K562 (cell line): ENCODE measurements at regions not wholly inside any gene's neighbourhood (a gene's known extent, or its start where the extent isn't known, plus 50 kb on each side); places are given as distances from the start of the nearest gene placed in this dataset.

Source experiments
- ATAC-seq: fragments of 200-7000 bp; cut with Tn5 transposase; 3 replicates; pipeline ENCODE4 v1.9.1; 2020; ENCODE audit warnings: moderate library complexity
- BruUV-seq: library from RNA; stranded (reverse); fragments of 400-500 nt; replicated peaks from 2 replicates; lab custom pipeline; 2021; lab: Mats Ljungman, UMichigan
- CTCF ChIA-PET: fragments of 300-600 bp; formaldehyde crosslinking; extraction: SDS; loops from one replicate; lab custom pipeline; 2021; ENCODE audit warnings: low intra/inter-chr PET ratio; lab: Yijun Ruan, JAX
- POLR2A ChIA-PET: fragments of 300-600, 350-650 bp; sonication (Branson Sonifier 250); formaldehyde crosslinking; extraction: SDS; loops from one replicate; lab custom pipeline; 2021; ENCODE audit warnings: antibody characterized with exemption, inconsistent platforms; lab: Yijun Ruan, JAX
- DNase-seq, 4 experiments: peaks; one replicate each; pipeline versions ENCODE4 v3.0.0 to v3.0.0-alpha.2; 2011 to 2018; ENCODE audit warnings: low spot score in 3 of 4, mixed read lengths in 3 of 4; ENCODE audit errors: extremely low read depth in 1 of 4
- FAIRE-seq: peaks from 2 replicates; lab custom pipeline; 2011; peaks lifted over from hg19 to GRCh38; lab: Jason Lieb, UNC
- H2AFZ ChIP-seq: 2 replicates; pipeline ENCODE4 v1.6.0; 2011; ENCODE audit warnings: low read depth, low read length, control low read depth, inconsistent platforms
- H3K27ac ChIP-seq: fragments of 200-600 bp; 3 replicates; pipeline ENCODE4 v1.8.0; 2011; ENCODE audit warnings: low read depth, mild to moderate bottlenecking, control low read depth, inconsistent platforms, low read length, moderate library complexity, mixed read lengths; ENCODE audit errors: extremely low read depth
- H3K27me3 ChIP-seq, 2 experiments: fragments of 300-600 bp in 1 of 2; 2 replicates in 1 of 2; 3 replicates in 1 of 2; pipeline versions ENCODE4 v1.6.0 to v1.8.0; 2011; ENCODE audit warnings: inconsistent platforms in 2 of 2, low read length in 2 of 2, mild to moderate bottlenecking in 1 of 2, mixed read lengths in 1 of 2, moderate library complexity in 1 of 2; ENCODE audit not compliant: control insufficient read depth in 2 of 2, insufficient read depth in 2 of 2
- H3K36me3 ChIP-seq: fragments of 300-600 bp; 3 replicates; pipeline ENCODE4 v1.8.0; 2011; ENCODE audit warnings: mild to moderate bottlenecking, low read length, inconsistent platforms; ENCODE audit not compliant: control insufficient read depth, insufficient read depth
- H3K4me1 ChIP-seq, 2 experiments: fragments of 200-600 bp in 1 of 2; replicated peaks in 1 of 2; 2 replicates in 1 of 2; 3 replicates in 1 of 2; pipeline versions ENCODE4 v1.5.1 to v1.8.0; 2011; ENCODE audit warnings: inconsistent platforms in 2 of 2, low read length in 2 of 2, mild to moderate bottlenecking in 1 of 2, mixed read lengths in 1 of 2, moderate library complexity in 1 of 2; ENCODE audit not compliant: control insufficient read depth in 2 of 2, insufficient read depth in 2 of 2
- H3K4me2 ChIP-seq: 2 replicates; pipeline ENCODE4 v1.6.1; 2011; ENCODE audit warnings: low read length, control low read depth, inconsistent platforms, mixed read lengths; ENCODE audit not compliant: insufficient read depth
- H3K4me3 ChIP-seq: fragments of 200-600 bp; sonication (generic), shearing (Covaris generic); 2 replicates; pipeline ENCODE4 v1.5.1; 2016; ENCODE audit warnings: control low read depth, inconsistent platforms
- H3K79me2 ChIP-seq: fragments of 200-600 bp; 3 replicates; pipeline ENCODE4 v1.8.0; 2011; ENCODE audit warnings: low read length, inconsistent platforms; ENCODE audit not compliant: control insufficient read depth, insufficient read depth
- H3K9ac ChIP-seq, 2 experiments: 2 replicates each; pipeline versions ENCODE4 v1.6.0 to v1.6.1; 2011; ENCODE audit warnings: low read depth in 2 of 2, low read length in 2 of 2, control low read depth in 1 of 2, inconsistent platforms in 1 of 2, mild to moderate bottlenecking in 1 of 2, mixed read lengths in 1 of 2; ENCODE audit not compliant: insufficient read depth in 1 of 2
- H3K9me1 ChIP-seq: one replicate; pipeline ENCODE4 v1.6.0; 2011; ENCODE audit warnings: inconsistent platforms, mild to moderate bottlenecking, low read length, moderate library complexity; ENCODE audit not compliant: control insufficient read depth, insufficient read depth
- H3K9me3 ChIP-seq: replicated peaks from 2 replicates; pipeline ENCODE4 v1.5.1; 2011; ENCODE audit warnings: low read depth, low read length, inconsistent platforms; ENCODE audit not compliant: control insufficient read depth, insufficient read depth
- H4K20me1 ChIP-seq: replicated peaks from 2 replicates; pipeline ENCODE4 v1.6.1; 2011; ENCODE audit warnings: low read length, inconsistent platforms, mixed read lengths; ENCODE audit not compliant: control insufficient read depth, insufficient read depth
- GTF2F1 ChIP-seq: IDR thresholded peaks from 2 replicates; pipeline ENCODE4 v1.6.1; 2011; ENCODE audit warnings: low read depth, low read length, improper control_type of control experiment
- RBM14 ChIP-seq: fragments of 200-400 bp; formaldehyde crosslinking; IDR thresholded peaks from 2 replicates; pipeline ENCODE4 v1.6.1; 2018; ENCODE audit warnings: low read depth, mild to moderate bottlenecking, low read length, moderate library complexity, borderline replicate concordance; ENCODE audit not compliant: insufficient read depth
- SIN3A ChIP-seq, 2 experiments: fragments of 150-350 bp in 1 of 2; IDR thresholded peaks; 2 replicates each; pipeline ENCODE4 v1.6.1; 2011 to 2016; ENCODE audit warnings: borderline replicate concordance in 2 of 2, low read depth in 2 of 2, low read length in 2 of 2, mild to moderate bottlenecking in 2 of 2, moderate library complexity in 2 of 2; ENCODE audit not compliant: control insufficient read depth in 1 of 2
- TAF15 ChIP-seq: fragments of 200-400 bp; formaldehyde crosslinking; IDR thresholded peaks from 2 replicates; pipeline ENCODE4 v1.6.1; 2017; ENCODE audit warnings: mild to moderate bottlenecking, low read depth, low read length, moderate library complexity
- WGBS: fragments of 100-300 bp; shearing (Covaris generic); methylation state at CpG from one replicate; pipeline ENCODE4 v1.1.6; 2016; ENCODE audit warnings: low coverage, mixed read lengths; ENCODE audit not compliant: insufficient coverage; ENCODE audit errors: missing lambda C conversion rate; 5-methylcytosine and 5-hydroxymethylcytosine counted together
- in situ Hi-C: fragments of 300-500 bp; cut with MboI; formaldehyde crosslinking; loops from 4 replicates; pipeline ENCODE4 v1.15.0; 2018; ENCODE audit warnings: inconsistent platforms, mixed read lengths
- intact Hi-C: fragments of 100-400 bp; cut with micrococcal nuclease; formaldehyde crosslinking; loops from 2 replicates; pipeline ENCODE4 v1.14.2; 2022
- TF ChIP-seq, protein P1 (sequence below): fragments of 250-450 bp; sonication (Bioruptor Pico); IDR thresholded peaks from 2 replicates; pipeline ENCODE4 v1.6.1; 2021; ENCODE audit warnings: mild to moderate bottlenecking
- TF ChIP-seq, protein P2 (sequence below): fragments of 250-450 bp; sonication (Bioruptor Pico); IDR thresholded peaks from 2 replicates; pipeline ENCODE4 v1.8.0; 2022; ENCODE audit warnings: moderate library complexity, mild to moderate bottlenecking, inconsistent platforms

DNA sequence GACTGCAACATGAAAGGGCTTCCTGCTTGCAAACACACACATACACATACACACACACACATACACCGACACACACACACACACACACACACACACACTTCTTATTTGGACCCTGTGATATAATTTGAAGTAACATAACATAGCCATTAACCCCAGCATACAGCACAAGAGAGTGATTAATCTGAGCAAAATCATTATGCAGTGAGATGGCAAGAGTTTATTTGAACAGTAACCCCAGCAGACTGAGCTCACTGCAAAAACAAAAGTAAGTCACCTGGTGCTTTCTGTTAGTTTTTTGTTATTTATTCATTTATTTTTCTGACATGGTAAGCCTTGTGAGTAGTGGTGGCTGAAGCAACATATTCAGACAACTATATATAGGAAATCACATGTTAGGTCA, 93.7 kb downstream of the NOL4 start:
- no peaks in the 10 kb centered on the region for H3K36me3 ChIP-seq
- intact Hi-C loops (no loop called here), in situ Hi-C loops (no loop called here)
- no peaks in the 10 kb centered on the region for H3K9me1 ChIP-seq
- WGBS, result 0% methylated on average over 1 of the region's 1 CpG
- H3K4me1 ChIP-seq, result no peaks in the 10 kb centered on the region
- ChIA-PET POLR2A (no interaction called here), CTCF (no interaction called here)
- H3K4me3 ChIP-seq, result no peak overlapping the region
- H3K9ac ChIP-seq, result no peak overlapping the region
- no peaks in the 10 kb centered on the region for H3K9me3 ChIP-seq
- no peak overlapping the region for H2AFZ ChIP-seq
- no peak for FAIRE-seq
- TF ChIP-seq, protein P1, sequence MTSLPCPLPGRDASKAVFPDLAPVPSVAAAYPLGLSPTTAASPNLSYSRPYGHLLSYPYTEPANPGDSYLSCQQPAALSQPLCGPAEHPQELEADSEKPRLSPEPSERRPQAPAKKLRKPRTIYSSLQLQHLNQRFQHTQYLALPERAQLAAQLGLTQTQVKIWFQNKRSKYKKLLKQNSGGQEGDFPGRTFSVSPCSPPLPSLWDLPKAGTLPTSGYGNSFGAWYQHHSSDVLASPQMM (CRISPR knock-in tag), result no peak
- TF ChIP-seq GTF2F1 (no peak), TAF15 (no peak), RBM14 (no peak), SIN3A (IDR thresholded peaks at IDR 0.05; ENCODE audit: borderline replicate concordance in 2 of 2, control insufficient read depth in 1 of 2, low read depth in 2 of 2, low read length in 2 of 2) (no peak)
- TF ChIP-seq, protein P2, sequence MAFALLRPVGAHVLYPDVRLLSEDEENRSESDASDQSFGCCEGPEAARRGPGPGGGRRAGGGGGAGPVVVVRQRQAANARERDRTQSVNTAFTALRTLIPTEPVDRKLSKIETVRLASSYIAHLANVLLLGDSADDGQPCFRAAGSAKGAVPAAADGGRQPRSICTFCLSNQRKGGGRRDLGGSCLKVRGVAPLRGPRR (CRISPR knock-in tag), result no peak
- TF ChIP-seq, all 486 proteins: peak for 0
- H3K4me2 ChIP-seq, result no peak overlapping the region
- no peak for ATAC-seq
- no peaks in the 10 kb centered on the region for H4K20me1 ChIP-seq
- no TSS peak for BruUV-seq
- no peaks in the 10 kb centered on the region for H3K79me2 ChIP-seq
- H3K27me3 ChIP-seq, result no peaks in the 10 kb centered on the region
- H3K27ac ChIP-seq, result no peak overlapping the region
- DNase-seq, result no peak
